Muscle of back (tissue), 3 donors: ENCODE measurements at regions not wholly inside any gene's neighbourhood (a gene's known extent, or its start where the extent isn't known, plus 50 kb on each side); places are given as distances from the start of the nearest gene placed in this dataset.

ENCODE experiments used
- DNase-seq, 3 donors: peaks; one replicate each; pipeline versions ENCODE4 v3.0.0 to v3.0.0-alpha.2; 2013

GRCh38 chr16:82412770-82413169, 214.0 kb upstream of the CDH13 start:
- DNase-seq, result no peak

DNA sequence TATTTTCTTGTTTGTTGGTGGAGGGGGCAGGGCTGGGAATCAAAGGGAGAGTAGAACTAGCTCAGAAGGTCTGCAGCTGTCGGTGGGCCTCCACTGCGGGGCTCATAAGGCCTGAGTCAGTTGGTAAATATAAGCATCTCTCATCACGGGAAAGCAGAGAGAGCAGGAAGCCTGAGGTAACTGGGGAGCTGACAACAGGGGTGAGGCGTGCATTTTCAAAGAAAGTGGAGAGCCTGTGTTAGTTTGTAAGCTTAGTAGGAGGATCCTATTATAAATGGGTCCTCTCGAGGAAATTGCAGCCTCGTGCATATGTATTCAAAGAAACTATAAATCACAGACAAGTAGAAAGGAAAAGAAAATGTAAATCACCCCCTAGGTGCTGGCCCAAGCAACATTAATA, 221.0 kb upstream of the CDH13 start:
- no peak for DNase-seq

DNA sequence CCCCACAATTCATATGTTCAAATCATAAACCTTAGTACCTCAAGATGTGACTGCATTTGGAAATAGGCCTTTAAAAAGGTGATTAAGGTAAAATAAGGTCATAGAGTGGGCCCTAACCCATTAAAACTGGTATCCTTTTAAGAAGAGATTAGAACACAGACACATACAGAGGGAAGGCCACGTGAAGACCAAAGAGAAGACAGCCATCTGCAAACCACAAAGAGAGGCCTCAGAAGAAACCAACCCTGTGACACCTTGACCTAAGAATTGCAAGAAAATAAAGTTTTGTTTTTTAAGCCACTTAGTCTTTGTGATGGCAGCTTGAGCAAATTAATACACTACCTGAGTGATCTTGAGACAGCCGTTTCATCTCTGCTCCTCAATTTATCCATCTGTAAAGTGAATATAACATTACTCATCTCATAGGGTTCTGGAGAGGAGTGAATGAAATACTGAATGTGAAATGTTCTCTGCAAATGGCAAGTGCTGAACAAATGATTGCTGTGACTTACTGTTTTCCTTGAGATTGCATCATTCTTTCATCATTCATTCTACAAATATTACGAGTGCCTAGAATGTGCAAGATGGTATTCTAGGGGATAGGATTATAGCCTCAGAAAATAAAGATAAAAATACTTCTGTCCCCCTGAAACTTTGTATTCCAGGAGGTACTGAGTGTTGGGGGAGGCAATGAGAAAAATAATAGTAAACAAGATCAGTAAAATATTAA, 222.0 kb upstream of the CDH13 start:
- DNase-seq, result no peak

DNA sequence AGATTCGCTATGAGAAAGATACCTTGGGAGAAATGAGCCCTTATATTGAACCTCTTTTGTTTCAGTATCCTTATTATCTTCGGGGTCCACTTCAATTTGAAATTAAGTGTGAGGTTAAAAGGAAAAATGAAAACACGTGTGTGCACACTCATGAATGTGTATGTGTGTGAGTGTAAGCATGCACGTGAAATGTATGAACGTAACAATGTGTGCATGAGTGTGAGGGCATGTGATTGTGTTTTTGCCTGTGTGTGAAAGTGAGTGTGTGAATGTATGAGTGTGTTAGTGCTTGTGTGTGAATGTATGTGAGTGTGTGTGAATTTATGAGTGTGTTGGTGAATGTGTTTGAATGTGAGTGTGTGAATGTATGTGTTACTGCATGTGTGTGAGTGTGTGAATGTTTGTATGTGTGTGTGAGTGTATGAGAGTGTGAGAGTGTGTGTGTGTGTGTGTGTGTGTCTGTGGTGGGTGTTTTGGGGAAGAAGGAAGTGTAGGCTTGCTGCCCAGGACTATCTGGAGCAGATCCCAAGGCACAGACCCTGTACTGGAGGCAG, 224.0 kb upstream of the CDH13 start:
- DNase-seq, result no peak

GRCh38 chr16:82400046-82400445, 226.7 kb upstream of the CDH13 start:
- peak in 1 of 3 donors; percentile 20 for DNase-seq

- no peak for DNase-seq
Observed at GRCh38 chr16:82396509-82396908, 226.5 kb upstream of the MPHOSPH6 start.

DNA sequence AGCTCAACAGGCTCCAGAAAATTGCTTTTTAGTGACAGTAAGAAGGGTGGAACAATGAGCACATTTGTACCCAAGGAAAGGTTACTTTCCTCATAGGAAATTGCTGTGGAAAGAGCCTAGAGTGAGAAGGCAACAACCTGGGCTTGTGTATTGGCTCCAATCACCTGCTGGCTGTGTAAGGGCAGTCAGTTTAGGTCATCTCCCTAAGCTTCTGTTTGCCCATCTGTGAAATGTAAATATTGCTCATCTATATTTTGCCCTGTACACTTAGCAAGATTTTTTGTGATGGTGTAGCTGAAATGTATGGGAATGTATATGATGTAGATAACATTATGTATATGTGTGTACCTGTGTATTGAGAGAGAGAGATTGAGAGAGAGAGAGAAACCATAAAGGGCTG, 225.2 kb upstream of the MPHOSPH6 start:
- DNase-seq, result no peak

- DNase-seq, result no peak
Observed at GRCh38 chr16:82391690-82392089, 221.7 kb upstream of the MPHOSPH6 start.

DNA sequence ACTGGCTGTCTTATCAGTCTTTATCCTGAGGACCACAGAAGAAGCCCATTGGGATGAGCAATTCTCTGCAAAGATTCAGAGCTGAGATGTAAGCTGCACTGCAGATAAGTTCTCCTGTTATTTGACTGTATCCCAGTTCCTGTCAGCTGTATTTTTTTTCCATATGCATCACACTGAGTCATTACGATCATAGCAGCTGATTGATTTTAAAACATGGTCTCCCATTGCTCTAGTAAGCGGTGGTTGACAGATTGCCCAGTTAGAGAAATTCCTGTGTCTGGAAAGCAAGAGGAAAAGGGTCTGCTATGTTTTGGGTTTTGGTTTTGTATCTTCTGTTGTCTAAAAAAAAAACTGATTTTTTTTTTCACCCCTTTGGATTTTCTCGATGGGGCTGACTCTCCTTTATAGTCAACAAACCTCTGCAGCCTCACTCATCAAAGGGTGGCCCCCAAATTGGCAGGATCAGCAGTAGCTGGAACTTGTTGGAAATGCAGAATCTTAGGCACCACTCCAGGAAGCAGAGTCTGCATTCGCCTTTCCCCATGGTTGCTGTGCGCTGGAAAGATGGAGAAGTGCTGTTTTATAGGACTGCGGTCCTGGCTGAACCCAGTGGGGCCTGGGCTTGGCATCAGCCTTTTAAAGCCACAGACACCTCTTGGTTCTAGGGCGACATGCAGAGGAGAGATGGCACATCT, 220.1 kb upstream of the MPHOSPH6 start:
- DNase-seq, result peak; percentile 10 to 66 (median 49)

- DNase-seq, result no peak
Observed at GRCh38 chr16:82386761-82387160, 216.7 kb upstream of the MPHOSPH6 start.

DNA sequence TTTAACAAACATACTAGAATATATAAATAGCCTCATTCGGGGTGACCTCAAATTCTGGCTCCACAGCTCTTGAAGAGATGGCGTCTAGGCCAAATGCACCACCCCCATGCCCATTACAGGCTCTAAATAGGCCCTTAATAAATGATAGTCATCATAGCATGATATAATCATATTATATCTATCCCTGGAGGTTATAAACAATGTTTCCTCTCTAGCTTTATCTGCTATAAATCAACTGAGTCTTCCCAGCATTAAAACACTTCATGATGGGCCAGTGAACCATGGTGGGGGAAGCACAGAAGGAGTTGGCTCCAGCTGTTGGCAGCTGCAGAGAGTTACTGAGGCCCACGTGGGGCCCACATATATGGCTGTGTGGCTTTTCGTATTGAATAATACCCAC, 214.9 kb upstream of the MPHOSPH6 start:
- peak in 1 of 3 donors; percentile 39 for DNase-seq

- peak in 1 of 3 donors; percentile 26 for DNase-seq
Observed at GRCh38 chr16:82384017-82384416, 214.0 kb upstream of the MPHOSPH6 start.

GRCh38 chr16:82382521-82382920, 212.5 kb upstream of the MPHOSPH6 start:
- DNase-seq, result no peak

- DNase-seq, result no peak
Observed at GRCh38 chr16:82379551-82379950, 209.5 kb upstream of the MPHOSPH6 start.

- peak in 2 of 3 donors; percentile 22 to 33 for DNase-seq
Observed at GRCh38 chr16:82373976-82374375, 204.0 kb upstream of the MPHOSPH6 start.

- DNase-seq, result no peak
Observed at GRCh38 chr16:82370282-82370681, 200.3 kb upstream of the MPHOSPH6 start.

DNA sequence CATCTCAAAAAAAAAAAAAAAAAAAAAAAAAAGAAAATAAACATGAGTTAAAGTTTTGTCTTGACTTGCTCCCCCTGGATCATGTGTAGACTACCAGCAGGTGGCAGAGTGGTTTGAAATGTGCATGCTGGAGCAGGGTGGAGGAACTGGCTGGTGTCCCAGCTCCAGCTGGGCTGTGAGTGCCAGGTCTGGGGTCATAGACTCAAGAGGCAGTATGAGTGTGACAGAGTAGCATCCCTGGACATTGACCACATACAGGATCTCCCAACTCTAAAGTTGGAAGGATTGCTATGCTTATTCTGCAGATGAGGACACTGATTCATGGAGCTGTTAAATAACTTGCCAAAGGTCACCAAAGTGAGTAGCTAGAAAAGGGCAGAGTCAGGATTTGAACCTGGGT, 198.0 kb upstream of the MPHOSPH6 start:
- DNase-seq, result peak; percentile 15 to 55 (median 40)

DNA sequence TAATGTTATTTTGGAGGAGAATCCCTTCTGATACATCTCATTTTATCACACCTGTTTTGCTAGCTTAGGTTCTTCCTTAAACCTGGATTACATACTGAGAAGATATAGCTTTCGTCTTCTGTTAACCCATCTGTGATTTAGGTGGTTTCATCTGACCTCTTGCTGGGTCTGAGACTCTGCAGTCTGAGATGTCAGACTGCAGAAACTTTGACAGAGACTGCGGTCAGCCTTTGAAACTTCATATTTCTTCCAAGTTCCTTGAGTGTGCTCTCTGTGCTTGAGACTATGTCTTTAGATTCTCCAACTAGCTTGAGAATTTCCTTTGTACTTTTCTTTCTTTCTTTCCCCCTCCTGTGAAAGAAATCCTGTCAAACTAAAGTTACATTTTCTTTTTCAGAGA, 196.4 kb upstream of the MPHOSPH6 start:
- no peak for DNase-seq

GRCh38 chr16:82364690-82365089, 194.7 kb upstream of the MPHOSPH6 start:
- DNase-seq, result no peak

DNA sequence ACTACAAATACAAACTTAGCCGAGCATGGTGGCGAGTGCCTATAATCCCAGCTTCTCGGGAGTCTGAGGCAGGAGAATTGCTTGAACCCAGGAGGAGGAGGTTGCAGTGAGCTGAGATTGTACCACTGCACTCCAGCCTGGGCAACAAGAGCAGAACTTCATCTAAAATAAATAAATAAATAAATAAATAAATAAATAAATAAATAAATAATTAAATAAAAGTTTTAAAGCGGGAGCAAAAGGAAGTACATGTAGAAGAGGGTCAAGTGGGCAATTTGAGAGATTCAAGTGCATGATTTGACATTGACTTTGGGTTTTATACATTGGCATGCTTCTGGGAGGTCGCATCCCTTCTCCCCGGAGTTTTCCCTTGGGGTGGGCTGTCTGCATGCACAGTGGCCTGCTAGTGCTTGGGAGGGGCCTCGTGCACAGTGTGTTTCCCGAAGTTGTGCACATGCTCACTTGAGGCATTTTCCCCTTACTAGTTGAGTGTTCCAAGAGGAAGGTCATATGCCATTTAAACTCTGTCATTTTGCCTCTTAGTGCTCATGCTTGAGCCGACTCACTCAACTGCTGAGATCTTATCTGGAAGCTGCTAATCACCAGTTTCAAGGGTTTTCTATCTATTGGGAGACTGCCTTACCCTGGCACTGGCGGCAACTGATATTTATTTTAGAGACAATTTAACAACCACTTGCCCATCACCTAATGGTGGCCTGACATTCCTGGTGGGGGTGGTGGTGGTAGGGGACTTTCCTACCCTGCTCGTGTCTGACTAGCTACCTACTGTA, 193.2 kb upstream of the MPHOSPH6 start:
- DNase-seq, result no peak

GRCh38 chr16:82361885-82362284, 191.9 kb upstream of the MPHOSPH6 start:
- no peak for DNase-seq

DNA sequence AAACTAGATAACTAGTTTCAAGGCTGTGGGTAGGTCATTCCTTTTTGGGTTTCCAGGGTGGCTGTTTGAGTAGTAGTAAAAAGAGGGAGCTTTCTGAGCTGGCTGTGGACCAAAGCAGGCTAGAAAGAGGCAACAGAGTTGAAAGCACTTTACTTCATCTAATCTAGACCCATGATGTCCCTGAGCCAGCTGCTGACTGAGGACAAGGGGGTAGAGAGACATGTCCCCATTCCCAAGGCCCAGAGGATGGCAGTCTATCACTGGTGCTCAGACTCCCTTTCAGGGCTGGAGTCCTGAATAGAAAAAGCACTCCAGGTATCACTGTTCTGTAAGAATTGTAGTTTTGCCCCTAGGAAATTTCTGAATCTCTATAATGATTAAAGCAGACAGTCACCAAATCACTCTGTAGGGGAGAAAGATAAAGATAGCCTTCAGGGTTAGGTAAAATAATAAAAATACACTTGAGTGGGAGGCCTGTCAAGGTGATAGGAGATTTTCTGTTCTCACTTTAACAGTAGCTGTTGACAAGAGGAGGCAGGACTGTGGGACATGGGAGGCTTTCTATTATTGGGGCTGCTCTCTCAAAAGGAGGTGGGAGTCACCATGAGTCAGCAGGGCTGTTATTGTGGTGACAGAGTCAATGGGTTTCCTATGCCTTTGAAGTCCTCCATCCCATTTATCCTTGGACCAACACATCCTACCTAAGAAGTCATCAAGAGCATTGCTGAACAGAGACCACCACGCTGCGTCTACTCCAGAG, 190.2 kb upstream of the MPHOSPH6 start:
- DNase-seq, result no peak
